HG03442 (cell line): ENCODE measurements at regions not wholly inside any gene's neighbourhood (a gene's known extent, or its start where the extent isn't known, plus 50 kb on each side); places are given as distances from the start of the nearest gene placed in this dataset.
"Not testable (repeated sequence)": the region's sequence is repeated elsewhere in the genome, so short reads cannot be mapped to it uniquely, and the experiment has no call there.

Source experiments
- ATAC-seq: cut with Tn5 transposase; IDR thresholded peaks from one replicate; pipeline ENCODE4 v1.9.1; 2021; ENCODE audit warnings: mild to moderate bottlenecking, moderate library complexity; ENCODE audit not compliant: unreplicated experiment

DNA sequence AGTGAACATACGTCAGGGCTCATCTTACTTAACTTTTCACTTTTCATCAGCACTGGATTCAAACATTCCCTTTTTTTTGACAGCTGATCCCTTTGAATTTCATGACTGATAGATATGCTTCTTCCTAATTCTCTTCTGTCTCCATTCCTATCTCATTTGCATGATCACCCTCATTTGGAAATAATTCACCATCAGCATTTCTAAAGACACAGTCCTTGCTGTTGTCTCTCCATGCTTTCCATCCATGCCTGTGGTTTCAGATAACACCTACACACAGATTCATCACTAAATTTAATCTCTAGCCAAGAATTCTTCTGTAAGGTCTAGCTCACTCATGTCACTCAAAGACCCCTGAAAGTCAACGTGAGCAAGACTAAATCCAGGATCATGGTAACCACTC, 228.4 kb upstream of the BTBD3 start:
- ATAC-seq, result no peak

DNA sequence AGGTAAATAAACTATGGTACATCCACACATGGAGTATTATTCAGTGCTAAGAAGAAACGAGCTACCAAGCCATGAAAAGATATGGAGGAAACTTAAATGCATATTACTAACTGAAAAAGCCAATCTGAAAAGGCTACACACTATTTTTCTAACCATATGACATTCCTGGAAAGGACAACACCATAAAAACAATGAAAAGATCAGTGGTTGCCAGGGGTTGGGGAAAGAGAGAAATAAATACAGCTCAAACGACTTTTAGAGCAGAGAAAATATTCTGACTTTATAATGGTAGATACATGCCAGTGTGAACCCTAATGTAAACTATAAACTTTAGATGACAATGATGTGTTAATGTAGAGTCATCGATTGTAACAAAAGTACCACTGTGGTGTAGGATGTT, 225.9 kb upstream of the BTBD3 start:
- no peak for ATAC-seq

DNA sequence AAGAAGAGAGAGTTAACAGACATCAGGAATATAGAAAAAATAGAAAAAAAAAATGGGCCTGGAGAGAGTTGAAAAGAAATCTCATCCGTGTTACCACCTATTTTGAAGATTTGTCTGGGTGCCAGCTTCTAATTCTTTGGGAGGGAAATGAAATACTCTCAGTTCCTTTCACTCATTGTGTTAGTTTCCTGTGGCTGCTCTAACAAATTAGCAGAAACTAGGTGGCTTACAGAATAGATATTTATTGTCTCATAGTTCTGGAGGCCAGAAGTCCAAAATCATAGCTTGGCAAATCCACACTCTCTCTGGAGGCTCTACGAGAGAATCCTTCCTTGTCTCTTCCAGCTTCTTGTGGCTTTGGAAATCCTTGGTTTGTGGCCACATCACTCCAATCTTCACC, 225.1 kb upstream of the BTBD3 start:
- no peak for ATAC-seq

DNA sequence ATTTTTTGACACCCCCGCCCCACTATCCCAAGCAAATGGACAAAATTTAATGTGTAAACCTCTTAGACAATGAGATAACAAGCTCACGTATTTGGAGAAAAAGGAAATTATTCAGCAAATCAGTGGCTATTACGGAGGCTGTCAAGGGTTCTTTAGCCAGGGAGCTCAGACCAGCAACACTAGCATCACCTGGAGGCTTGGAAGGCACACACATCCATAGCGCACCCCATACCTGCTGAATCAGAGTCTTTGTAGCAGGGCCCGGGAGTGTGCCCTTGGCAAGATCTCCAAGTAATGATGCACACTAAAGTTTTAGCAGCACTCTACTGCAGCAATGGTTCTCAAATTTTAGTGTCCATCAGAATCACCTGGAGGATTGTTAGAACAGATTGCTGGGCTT, 223.2 kb upstream of the BTBD3 start:
- no peak for ATAC-seq

DNA sequence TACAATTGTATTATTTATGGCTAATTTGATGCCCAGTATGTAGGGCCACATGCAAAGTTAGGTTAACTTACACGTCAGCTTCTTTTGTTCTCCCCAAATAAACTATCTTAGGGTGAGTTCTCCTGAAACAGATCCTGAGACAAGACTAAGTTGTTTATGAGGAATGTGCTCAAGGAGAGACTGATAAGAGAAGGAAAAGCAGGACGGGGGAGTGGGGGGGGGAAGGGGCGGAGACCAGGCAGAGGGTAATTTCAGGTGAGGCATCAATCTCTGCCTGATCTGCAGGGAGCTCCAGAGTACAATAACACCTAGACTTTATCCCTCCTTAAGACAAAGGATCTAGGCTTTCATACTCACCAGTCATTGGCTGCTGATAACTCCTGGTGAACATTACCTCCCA, 220.6 kb upstream of the BTBD3 start:
- no peak for ATAC-seq

DNA sequence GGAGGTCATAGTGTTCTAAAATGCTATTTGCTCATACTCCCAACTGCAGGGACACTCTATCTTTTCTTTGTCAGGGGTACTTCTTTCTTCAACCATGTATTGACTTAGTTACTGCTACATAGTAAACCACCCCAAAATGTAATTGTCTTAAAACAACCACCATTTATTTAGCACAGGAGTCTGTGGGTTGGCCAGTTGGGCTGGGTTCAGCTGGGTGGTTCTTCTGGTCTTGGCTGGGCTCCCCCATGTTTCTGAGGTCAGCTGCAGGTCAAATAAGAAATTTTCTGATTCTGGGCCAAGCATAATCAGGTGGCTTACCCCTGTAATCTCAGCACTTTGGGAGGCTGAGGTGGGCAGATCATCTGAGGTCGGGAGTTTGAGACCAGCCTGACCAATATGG, 220.0 kb upstream of the BTBD3 start:
- no peak for ATAC-seq

DNA sequence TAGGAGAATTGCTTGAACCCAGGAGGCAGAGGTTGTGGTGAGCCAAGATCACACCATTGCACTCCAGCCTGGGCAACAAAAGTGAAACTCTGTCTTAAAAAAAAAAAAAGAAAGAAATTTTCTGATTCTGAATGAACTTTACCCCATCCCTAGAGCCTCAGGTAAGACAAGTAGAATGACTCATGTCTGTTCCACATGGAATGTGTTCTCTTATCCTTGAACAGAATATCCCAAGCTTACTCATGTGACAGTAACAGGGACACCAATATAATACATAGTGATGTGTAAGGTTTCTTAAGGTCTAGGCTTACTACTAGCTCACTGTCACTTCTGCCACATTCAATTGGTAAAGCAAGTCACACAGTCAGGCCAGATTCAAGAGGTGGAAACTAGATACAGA, 219.6 kb upstream of the BTBD3 start:
- no peak for ATAC-seq

DNA sequence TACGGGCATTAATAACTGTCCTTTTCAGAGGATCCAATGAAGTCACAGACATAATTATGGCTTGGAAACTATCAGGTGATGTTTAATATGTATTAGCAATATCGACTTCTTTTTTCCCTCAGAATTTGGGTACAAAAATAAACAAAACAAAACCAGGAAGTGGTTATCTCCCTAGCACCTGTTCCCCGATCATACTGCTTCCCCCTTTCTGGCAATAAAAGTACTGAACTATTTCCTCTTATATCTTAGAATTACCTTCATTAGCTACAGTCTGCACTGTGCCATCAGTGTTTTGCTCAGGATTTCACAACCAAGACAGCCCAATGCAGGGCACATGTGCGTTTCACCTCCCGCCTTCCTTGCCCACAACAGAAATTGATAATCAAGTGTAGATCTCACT, 216.9 kb upstream of the BTBD3 start:
- ATAC-seq, result no peak

DNA sequence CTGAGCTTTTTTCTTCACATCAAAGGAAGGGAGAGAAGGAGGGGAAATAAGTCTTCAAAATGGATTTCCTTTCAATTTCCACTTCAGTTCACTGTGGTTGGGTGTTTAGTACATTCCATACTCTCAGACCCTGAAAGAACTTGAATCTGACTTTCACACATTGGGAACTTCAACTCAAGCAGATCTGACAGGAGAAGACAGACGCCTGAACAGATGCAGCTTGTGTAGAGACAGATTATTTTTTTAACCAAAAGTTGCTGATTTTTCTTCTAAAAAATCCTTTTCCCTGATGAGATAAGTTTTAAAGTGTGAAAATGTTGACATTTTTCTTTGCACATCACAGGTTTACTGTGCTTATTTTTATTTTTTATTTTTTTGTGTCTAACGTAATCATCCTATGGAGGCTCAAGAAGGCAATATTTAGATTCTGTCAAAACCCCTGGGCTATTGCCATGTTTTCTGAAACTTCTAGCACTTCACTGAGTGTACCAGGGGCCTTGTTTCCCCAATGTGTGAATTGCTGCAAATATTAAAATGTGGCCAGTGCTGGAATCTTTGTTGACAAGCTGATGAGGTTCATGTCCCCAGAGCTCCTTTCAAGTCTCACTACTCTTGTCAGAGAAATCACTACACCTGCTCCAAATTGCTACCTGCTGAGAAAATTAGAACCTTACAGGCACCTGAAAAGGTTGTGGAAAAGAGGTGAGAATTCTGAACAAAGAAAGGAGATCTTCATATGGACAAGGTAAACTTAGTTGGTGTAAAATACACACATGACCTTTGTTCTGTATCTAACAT, 214.8 kb upstream of the BTBD3 start:
- no peak for ATAC-seq

DNA sequence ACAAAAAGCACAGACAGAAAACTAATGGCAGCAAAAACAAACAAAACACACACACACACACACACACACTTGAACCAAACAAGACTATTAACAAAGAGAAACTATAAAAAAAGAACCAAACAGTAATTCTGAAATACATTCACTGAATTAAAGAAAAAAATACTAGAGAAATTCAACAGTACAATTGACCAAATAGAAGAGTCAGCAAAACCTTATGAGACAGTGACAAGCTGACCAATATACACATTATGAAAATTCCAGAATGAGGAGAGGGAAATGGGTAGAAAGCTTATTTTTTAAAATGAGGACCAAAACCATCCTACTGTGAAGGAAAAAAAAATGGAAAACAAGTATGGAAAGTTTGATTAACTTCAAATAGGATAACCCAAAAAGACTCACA, 212.2 kb upstream of the BTBD3 start:
- ATAC-seq, result no peak

DNA sequence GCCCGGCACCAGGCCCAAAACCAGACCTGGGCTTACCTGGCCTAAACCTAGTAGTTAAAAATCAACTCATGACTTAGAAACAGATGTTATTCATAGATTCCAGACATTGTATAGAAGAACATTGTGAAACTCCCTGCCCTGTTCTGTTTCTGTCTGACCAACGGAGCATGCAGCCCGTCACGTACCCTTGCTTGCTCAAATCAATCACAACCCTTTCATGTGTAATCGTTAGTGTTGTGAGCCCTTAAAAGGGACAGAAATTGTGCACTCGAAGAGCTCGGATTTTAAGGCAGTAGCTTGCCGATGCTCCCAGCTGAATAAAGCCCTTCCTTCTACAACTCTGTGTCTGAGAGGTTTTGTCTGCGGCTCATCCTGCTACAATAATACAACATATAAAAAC, 209.5 kb upstream of the BTBD3 start:
- ATAC-seq, result not testable (repeated sequence)

DNA sequence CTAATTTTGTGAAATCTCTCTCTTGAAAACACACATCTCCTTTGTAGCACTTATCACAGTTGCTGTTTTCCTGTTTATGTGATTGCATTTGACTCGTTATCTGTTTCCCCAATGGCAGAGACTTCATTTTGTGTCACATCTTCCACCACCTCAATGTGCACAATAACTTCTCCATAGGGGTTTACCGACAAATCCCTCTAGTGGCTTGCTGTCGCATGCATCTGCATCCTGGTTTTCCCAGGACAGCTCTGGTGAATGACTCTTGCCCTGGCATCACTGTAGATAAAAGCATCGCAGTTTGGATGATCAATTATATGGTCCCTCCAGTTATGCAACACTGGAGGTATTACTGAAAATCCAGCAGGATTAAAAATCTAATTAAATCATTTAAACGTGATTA, 206.5 kb upstream of the BTBD3 start:
- no peak for ATAC-seq

DNA sequence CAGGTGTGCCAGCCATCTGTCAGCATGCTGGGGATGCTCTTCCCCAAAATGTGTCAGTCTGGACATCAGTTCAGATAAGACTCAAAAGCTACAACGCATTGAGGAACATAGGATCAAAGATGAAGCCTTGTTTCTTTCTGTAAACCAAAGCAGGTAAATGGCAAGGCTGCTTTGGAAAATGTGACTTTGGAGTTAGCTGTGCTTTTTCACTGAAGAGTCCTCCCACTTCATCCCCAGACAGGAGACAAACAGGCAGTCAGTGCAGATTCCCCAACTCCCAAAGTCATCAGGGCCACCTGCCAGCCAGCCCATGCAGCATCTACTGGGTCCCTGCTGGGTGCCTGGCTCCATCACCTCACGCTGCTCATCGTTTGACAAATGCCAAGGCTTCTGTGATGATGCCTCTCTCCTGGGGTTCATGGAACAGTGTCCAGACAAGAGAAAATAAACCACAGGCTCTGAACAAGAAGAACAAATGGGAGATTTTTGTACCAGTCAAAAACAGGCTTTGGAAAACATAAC, 205.0 kb upstream of the BTBD3 start:
- ATAC-seq, result no peak

DNA sequence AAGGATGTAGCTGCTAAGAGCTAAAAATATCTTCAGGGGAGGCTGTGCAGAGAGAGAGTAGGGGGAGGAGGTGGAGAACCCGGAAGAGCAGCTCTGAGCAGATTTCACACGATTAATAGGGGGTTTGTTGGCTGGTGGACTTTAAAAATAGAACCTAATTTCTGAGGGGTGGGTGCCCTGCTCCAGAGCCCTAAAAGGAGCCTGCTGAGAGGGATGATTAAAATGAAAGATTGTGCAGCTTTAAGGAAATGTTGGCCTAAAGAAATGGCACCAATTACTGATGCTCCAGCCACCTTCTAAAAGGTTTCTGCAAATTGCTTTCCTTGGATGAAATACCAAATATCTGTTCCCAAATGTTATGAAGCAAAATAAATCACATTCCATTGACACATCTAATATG, 202.8 kb upstream of the BTBD3 start:
- no peak for ATAC-seq

DNA sequence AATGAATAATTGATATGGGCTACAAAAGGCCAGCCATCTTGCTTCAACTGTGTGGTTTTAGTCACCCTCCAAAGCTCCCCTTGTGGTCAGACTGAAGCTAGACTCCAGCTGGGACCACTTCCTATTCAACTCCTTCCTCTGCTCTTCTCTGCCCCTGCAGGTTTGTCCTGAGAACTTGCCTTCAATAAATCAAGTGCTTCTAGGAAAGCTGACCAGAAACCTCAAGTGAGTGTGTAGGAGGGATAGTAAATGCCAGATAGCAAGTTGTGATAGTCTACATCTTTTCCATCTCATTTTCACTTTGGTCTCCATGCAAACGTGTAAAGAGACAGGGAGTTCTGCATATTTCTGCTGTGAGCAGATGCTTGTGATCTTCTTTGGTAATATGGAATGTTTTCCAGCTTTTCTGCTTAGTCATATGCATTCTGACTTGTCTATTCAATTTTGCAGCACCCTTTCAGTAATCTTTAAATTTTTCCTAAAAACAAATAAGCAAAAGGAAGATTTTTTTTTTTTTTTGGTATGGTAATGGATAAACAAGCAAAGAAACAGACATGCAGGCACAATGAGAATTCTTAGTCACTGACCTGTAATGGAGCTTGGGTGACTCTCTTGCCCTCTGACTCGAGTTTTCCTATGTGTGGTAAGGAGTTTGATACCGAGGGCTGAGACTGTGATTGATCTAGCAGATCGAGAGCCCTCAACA, 201.3 kb upstream of the BTBD3 start:
- ATAC-seq, result no peak

DNA sequence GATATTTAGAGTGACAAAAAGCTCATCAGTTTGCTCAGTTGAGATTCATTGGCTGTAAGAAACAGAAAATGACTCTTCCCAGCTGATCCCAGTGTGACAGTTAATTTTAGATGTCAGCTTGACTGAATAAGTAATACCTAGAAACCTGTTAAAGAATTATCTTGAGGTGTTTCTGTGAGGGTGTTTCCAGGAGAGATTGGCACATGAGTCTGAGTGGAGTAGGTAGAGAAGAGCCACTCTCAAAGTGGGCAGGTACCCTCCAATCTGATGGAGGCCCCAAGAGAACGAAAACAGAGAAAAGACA, 200.8 kb upstream of the BTBD3 start:
- no peak for ATAC-seq

DNA sequence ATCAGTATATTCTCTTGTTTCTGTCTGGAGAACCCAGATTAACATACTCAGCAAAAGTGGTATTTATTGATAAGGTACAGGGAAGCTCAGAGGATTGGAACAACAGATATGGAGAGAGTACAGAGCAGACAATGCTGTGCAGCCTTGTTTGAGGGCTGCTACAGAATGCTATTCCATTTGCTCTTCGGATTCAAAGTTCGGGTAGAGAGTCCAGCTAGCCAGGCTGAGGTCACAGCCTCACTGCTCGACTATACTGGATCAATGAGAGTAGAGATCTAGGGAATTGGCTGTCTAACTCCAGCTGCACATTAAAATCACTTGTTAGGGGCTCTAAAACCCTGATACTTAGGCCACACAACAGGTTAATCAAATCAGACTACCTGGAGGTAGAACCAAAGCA, 200.1 kb upstream of the BTBD3 start:
- ATAC-seq, result no peak

DNA sequence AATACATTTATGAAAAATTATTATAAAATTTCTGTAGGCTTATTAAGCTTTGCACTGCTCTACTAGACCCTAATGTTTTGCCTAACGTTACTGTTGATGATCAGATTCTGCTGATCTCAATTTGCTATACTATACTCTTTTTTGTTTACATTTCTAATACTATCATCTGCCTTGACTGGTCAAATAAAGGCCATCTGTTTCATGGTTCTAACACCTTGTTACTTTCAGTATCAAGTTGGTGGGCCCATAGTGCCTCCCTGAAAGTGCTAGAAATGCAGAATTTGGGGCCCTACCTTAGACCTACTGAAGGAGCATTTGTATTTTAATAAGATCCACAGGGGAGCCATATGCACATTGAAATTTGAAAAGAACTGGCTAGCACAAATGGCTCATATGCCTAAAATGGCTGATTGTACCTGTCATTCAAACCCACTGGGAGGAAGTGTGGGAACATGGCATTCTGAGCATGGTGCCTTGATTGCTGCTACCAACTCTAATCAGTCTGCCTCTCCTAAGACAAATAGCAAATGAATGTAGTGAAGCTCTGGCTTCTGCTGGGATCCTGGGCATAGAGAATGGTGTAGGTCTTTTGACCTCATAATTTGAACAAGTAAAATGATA, 199.1 kb upstream of the BTBD3 start:
- ATAC-seq, result no peak

DNA sequence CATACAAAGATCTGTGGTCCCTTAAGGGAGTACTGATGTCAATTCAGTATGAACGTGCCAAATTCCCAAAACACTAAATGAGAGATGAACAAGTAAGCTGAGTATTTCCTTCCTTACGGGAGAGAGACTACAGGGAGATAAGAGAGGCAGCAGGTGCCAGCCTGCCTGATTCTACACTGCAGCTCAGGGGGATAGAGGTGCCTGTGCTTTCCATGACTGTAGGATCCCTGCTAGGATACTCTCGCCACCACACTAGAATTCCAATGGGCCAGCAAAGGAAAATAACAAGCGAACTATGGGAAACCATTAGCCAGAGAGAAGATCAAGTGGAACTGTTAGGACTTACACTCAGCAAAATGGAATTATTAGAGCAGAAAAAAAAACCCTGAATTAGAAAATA, 198.5 kb upstream of the BTBD3 start:
- ATAC-seq, result no peak

DNA sequence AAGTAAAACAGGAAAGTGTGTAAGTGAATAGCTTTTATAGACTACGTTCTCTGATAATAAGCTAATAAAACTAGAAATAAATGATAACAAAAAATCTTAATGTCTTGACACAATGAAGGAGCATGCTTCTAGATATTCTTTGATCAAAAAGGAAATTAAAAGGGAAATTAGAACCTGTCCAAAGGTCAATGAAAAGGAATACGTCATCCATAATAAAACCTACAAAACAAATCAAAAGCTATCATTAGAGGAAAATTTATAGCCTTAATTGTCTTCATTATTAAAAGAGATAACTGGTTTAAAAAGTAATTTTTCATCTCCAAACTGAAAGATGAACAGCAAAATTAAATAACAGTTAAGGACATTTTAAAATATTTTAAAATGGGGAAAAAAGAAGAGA, 196.3 kb upstream of the BTBD3 start:
- ATAC-seq, result no peak

DNA sequence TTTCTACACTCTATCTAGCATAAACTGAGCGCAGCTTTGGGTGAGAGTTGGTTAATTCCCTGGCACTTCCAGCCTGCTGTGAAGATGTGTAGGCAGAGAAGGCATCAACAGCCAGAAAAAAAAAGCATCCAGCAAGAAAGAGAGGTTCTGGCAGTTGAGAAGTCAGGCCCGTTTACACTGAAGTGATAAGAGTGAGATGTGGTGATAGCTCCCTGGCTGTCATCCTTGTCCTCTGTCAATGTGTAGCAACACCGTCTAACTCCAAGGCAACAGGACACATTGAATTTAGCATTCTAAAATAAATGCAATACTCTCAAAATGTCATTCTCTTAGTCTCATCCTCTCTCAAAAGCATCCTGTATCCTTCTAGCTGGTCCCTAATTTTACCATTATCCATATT, 193.6 kb upstream of the BTBD3 start:
- no peak for ATAC-seq

DNA sequence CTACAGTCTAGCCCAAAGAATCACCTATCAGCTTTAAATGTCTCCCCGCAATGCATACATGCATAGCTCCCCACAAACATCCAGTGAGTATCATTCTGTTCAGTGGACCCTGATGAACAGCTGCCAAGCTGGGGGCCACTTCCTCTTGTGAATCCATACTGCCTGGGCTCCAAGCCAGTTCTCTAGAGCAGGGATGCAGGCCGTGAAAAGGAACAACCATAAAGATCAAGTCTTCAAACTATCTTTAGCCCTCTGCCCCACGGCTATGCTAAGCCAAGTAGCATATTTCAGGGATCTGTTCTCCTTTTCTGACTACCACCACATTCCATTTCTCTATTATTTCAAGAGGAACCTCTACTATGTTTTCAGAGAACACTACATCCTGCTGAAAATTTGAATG, 191.7 kb upstream of the BTBD3 start:
- ATAC-seq, result no peak
